Uterus (tissue), 2 donors: ENCODE measurements at regions not wholly inside any gene's neighbourhood (a gene's known extent, or its start where the extent isn't known, plus 50 kb on each side); places are given as distances from the start of the nearest gene placed in this dataset.
"Not testable (repeated sequence)": the region's sequence is repeated elsewhere in the genome, so short reads cannot be mapped to it uniquely, and the experiment has no call there.

Experiments used
- CTCF ChIP-seq, 4 experiments: fragments of 200-600 bp in 2 of 4; fragments of 450-650 bp in 2 of 4; sonication (generic) in 2 of 4; IDR thresholded peaks; one replicate each; pipeline ENCODE4 v1.5.1; 2016 to 2019; ENCODE audit warnings: antibody characterized with exemption in 4 of 4, mild to moderate bottlenecking in 2 of 4, moderate library complexity in 1 of 4
- POLR2A ChIP-seq, 2 donors: fragments of 450-650 bp; IDR thresholded peaks; one replicate each; pipeline ENCODE4 v1.6.1; 2016; ENCODE audit warnings: antibody characterized with exemption in 2 of 2, mild to moderate bottlenecking in 1 of 2, moderate library complexity in 1 of 2

DNA sequence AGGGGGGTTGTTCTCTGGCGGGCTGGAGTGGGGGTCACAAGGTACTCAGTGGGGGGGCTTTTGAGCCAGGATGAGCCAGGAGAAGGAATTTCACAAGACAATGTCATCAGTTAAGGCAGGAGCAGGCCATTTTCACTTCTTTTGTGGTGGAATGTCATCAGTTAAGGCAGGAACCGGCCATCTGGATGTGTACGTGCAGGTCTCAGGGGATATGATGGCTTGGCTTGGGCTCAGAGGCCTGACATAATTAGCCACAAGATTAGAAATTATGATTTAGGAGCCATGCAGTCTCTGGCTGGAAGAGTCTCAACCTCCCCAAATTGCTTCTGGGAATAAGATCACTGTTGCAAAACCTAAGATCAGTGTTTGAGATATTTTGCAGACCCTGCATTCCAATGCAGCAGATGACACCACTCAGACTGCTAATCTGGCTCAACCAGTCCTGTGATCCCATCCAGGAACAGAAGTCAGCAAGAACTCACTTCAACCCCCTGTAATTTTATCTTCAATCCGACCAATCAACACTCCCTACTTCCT, 84.4 kb upstream of the MSH6 start:
- not testable (repeated sequence) for TF ChIP-seq CTCF, POLR2A (IDR thresholded peaks at IDR 0.05)
